H1 (cell line): ENCODE measurements at regions not wholly inside any gene's neighbourhood (a gene's known extent, or its start where the extent isn't known, plus 50 kb on each side); places are given as distances from the start of the nearest gene placed in this dataset.

Source experiments
- CTCF ChIA-PET: fragments of 300-600 bp; sonication (Branson Sonifier 250); formaldehyde crosslinking; loops from one replicate; lab custom pipeline; 2021; ENCODE audit not compliant: partially characterized antibody; lab: Charles Lee
- POLR2A ChIA-PET: fragments of 300-600 bp; sonication (Branson Sonifier 250); formaldehyde crosslinking; loops from one replicate; lab custom pipeline; 2021; ENCODE audit warnings: inconsistent platforms; ENCODE audit not compliant: partially characterized antibody; lab: Charles Lee
- DNase-seq, 2 experiments: peaks; one replicate each; pipeline versions ENCODE4 v3.0.0 to v3.0.0-alpha.2; 2010 to 2022; ENCODE audit warnings: low spot score in 2 of 2, low read depth in 1 of 2, mixed read lengths in 1 of 2
- FAIRE-seq: peaks from 2 replicates; lab custom pipeline; 2011; peaks lifted over from hg19 to GRCh38; lab: Jason Lieb, UNC
- H2AFZ ChIP-seq: 2 replicates; pipeline ENCODE4 v1.8.1; 2012; ENCODE audit warnings: low read length, inconsistent platforms
- H2AK5ac ChIP-seq: 2 replicates; pipeline ENCODE4 v1.6.1; 2013; ENCODE audit warnings: low read depth, low read length
- H2BK120ac ChIP-seq: replicated peaks from 2 replicates; pipeline ENCODE3; 2013; ENCODE audit warnings: low read depth, low read length, inconsistent platforms
- H2BK12ac ChIP-seq: 2 replicates; pipeline ENCODE4 v1.6.1; 2013; ENCODE audit warnings: low read depth, low read length
- H2BK15ac ChIP-seq: 2 replicates; pipeline ENCODE4 v1.6.1; 2013; ENCODE audit warnings: low read length
- H2BK20ac ChIP-seq: 2 replicates; pipeline ENCODE4 v1.6.1; 2013; ENCODE audit warnings: low read length
- H2BK5ac ChIP-seq: 2 replicates; pipeline ENCODE4 v1.6.1; 2013; ENCODE audit warnings: low read depth, low read length
- H3K14ac ChIP-seq: 2 replicates; pipeline ENCODE4 v1.6.1; 2013; ENCODE audit warnings: inconsistent platforms; ENCODE audit not compliant: insufficient read length
- H3K18ac ChIP-seq: 2 replicates; pipeline ENCODE4 v1.6.1; 2013; ENCODE audit warnings: low read length; ENCODE audit errors: extremely low read depth
- H3K23ac ChIP-seq: 2 replicates; pipeline ENCODE4 v1.6.1; 2013; ENCODE audit warnings: inconsistent platforms; ENCODE audit not compliant: insufficient read length
- H3K23me2 ChIP-seq: 2 replicates; pipeline ENCODE4 v1.6.1; 2013; ENCODE audit warnings: low read depth, low read length
- H3K27ac ChIP-seq: 2 replicates; pipeline ENCODE4 v1.6.1; 2011; ENCODE audit warnings: low read depth, low read length, inconsistent platforms
- H3K27me3 ChIP-seq, 4 experiments: replicated peaks in 1 of 4; 1 replicate in 1 of 4; 2 replicates in 3 of 4; pipeline versions ENCODE4 v1.6.1 to v1.8.1; 2011 to 2013; ENCODE audit warnings: low read length in 3 of 4, mild to moderate bottlenecking in 3 of 4, inconsistent platforms in 2 of 4, mixed read lengths in 2 of 4, moderate library complexity in 1 of 4; ENCODE audit not compliant: control insufficient read depth in 3 of 4, insufficient read depth in 3 of 4; ENCODE audit errors: extremely low read depth in 1 of 4
- H3K36me3 ChIP-seq, 4 experiments: 2 replicates each; pipeline versions ENCODE4 v1.6.1 to v1.8.1; 2011 to 2013; ENCODE audit warnings: mild to moderate bottlenecking in 4 of 4, low read length in 3 of 4, moderate library complexity in 2 of 4, control low read depth in 1 of 4, inconsistent platforms in 1 of 4; ENCODE audit not compliant: insufficient read depth in 4 of 4, control insufficient read depth in 2 of 4
- H3K4ac ChIP-seq: replicated peaks from 2 replicates; pipeline ENCODE3; 2013; ENCODE audit warnings: low read length, low read depth, mixed read lengths, inconsistent platforms; ENCODE audit not compliant: insufficient read length
- H3K4me1 ChIP-seq, 4 experiments: replicated peaks in 1 of 4; 1 replicate in 1 of 4; 2 replicates in 3 of 4; pipeline versions ENCODE4 v1.6.1 to v1.8.1; 2011 to 2013; ENCODE audit warnings: low read length in 3 of 4, inconsistent platforms in 2 of 4, mixed read lengths in 1 of 4; ENCODE audit not compliant: insufficient read depth in 4 of 4, control insufficient read depth in 3 of 4
- H3K4me2 ChIP-seq, 2 experiments: 2 replicates each; pipeline versions ENCODE4 v1.6.1 to v1.8.1; 2011 to 2013; ENCODE audit warnings: low read depth in 2 of 2, low read length in 2 of 2, control low read depth in 1 of 2, inconsistent platforms in 1 of 2, mild to moderate bottlenecking in 1 of 2; ENCODE audit not compliant: insufficient read depth in 1 of 2
- H3K4me3 ChIP-seq, 4 experiments: fragments of 200-600, 300-600 bp in 1 of 4; sonication (generic), shearing (Covaris generic), sonication (Bioruptor Twin) in 1 of 4; 2 replicates each; pipeline versions ENCODE4 v1.5.1 to v1.8.1; 2011 to 2016; ENCODE audit warnings: low read length in 4 of 4, low read depth in 3 of 4, control low read depth in 2 of 4, inconsistent platforms in 2 of 4, mild to moderate bottlenecking in 2 of 4, mixed read lengths in 1 of 4, moderate library complexity in 1 of 4; ENCODE audit not compliant: insufficient read depth in 2 of 4; ENCODE audit errors: extremely low read depth in 1 of 4
- H3K56ac ChIP-seq: replicated peaks from 2 replicates; pipeline ENCODE3; 2013; ENCODE audit warnings: low read depth, mild to moderate bottlenecking, mixed read lengths, low read length, inconsistent platforms; ENCODE audit not compliant: insufficient read length
- H3K79me1 ChIP-seq: 2 replicates; pipeline ENCODE4 v1.6.1; 2013; ENCODE audit warnings: low read depth, low read length, control low read depth
- H3K79me2 ChIP-seq, 2 experiments: 2 replicates each; pipeline versions ENCODE4 v1.6.1 to v1.8.1; 2012 to 2013; ENCODE audit warnings: low read length in 2 of 2, mild to moderate bottlenecking in 2 of 2, inconsistent platforms in 1 of 2; ENCODE audit not compliant: insufficient read depth in 2 of 2, control insufficient read depth in 1 of 2
- H3K9ac ChIP-seq, 4 experiments: replicated peaks in 1 of 4; 1 replicate in 1 of 4; 2 replicates in 3 of 4; pipeline versions ENCODE4 v1.6.1 to v1.8.1; 2011 to 2013; ENCODE audit warnings: low read depth in 3 of 4, low read length in 3 of 4, control low read depth in 2 of 4, mild to moderate bottlenecking in 2 of 4, moderate library complexity in 2 of 4, inconsistent platforms in 1 of 4; ENCODE audit errors: extremely low read depth in 1 of 4
- H3K9me3 ChIP-seq, 2 experiments: 2 replicates each; pipeline versions ENCODE4 v1.6.1 to v1.8.1; 2012 to 2013; ENCODE audit warnings: mild to moderate bottlenecking in 2 of 2, moderate library complexity in 2 of 2, control low read depth in 1 of 2, inconsistent platforms in 1 of 2, low read depth in 1 of 2, low read length in 1 of 2, mixed read lengths in 1 of 2; ENCODE audit not compliant: insufficient read depth in 2 of 2
- H4K20me1 ChIP-seq, 2 experiments: replicated peaks in 1 of 2; 2 replicates each; pipeline versions ENCODE3 to v1.8.1; 2011 to 2013; ENCODE audit warnings: inconsistent platforms in 2 of 2, low read length in 2 of 2, mild to moderate bottlenecking in 1 of 2; ENCODE audit not compliant: insufficient read depth in 2 of 2, control insufficient read depth in 1 of 2
- H4K5ac ChIP-seq: 2 replicates; pipeline ENCODE4 v1.6.1; 2013; ENCODE audit warnings: low read length, low read depth, mixed read lengths, inconsistent platforms; ENCODE audit not compliant: insufficient read length
- H4K8ac ChIP-seq: 2 replicates; pipeline ENCODE4 v1.8.0; 2013; ENCODE audit warnings: mild to moderate bottlenecking, moderate library complexity, low read length, inconsistent platforms; ENCODE audit not compliant: insufficient read depth; ENCODE audit errors: extremely low read depth
- H4K91ac ChIP-seq: replicated peaks from 2 replicates; pipeline ENCODE3; 2013; ENCODE audit warnings: low read length, mixed read lengths, inconsistent platforms; ENCODE audit not compliant: insufficient read length
- ATF2 ChIP-seq: IDR thresholded peaks from 2 replicates; pipeline ENCODE4 v1.6.1; 2012; ENCODE audit warnings: low read length, inconsistent platforms
- CREB1 ChIP-seq: IDR thresholded peaks from 2 replicates; pipeline ENCODE4 v1.6.1; 2012; ENCODE audit warnings: inconsistent platforms
- HDAC2 ChIP-seq, 2 experiments: fragments of 300-600 bp in 1 of 2; sonication (generic) in 1 of 2; IDR thresholded peaks; 2 replicates each; pipeline ENCODE4 v1.6.1; 2011 to 2012; ENCODE audit warnings: low read depth in 2 of 2, low read length in 2 of 2, mild to moderate bottlenecking in 2 of 2, moderate library complexity in 2 of 2, borderline replicate concordance in 1 of 2, inconsistent platforms in 1 of 2
- RAD21 ChIP-seq, 2 experiments: IDR thresholded peaks in 1 of 2; conservative IDR thresholded peaks in 1 of 2; 2 replicates each; pipeline ENCODE4 v1.6.1; 2011; ENCODE audit warnings: low read depth in 2 of 2, low read length in 2 of 2, improper control_type of control experiment in 1 of 2, inconsistent platforms in 1 of 2, mild to moderate bottlenecking in 1 of 2, moderate library complexity in 1 of 2
- TCF12 ChIP-seq: IDR thresholded peaks from 2 replicates; pipeline ENCODE4 v1.6.1; 2011; ENCODE audit warnings: low read depth, mild to moderate bottlenecking, low read length
- WGBS, 2 experiments: shearing (Covaris generic) in 1 of 2; methylation state at CpG; one replicate each; pipeline versions ENCODE4 v1.1.6 to v1.1.7; 2013 to 2015; ENCODE audit warnings: low lambda C conversion rate in 2 of 2, mixed read lengths in 2 of 2, inconsistent platforms in 1 of 2, low coverage in 1 of 2, missing lambda C conversion rate in 1 of 2; ENCODE audit not compliant: insufficient replicate concordance in 2 of 2, insufficient coverage in 1 of 2, insufficient read length in 1 of 2; ENCODE audit errors: extremely low coverage in 1 of 2, missing lambda C conversion rate in 1 of 2; 5-methylcytosine and 5-hydroxymethylcytosine counted together

GRCh38 chr7:131649003-131649541, 92.6 kb upstream of the PODXL start:
- peak; percentile 67 for TF ChIP-seq CREB1
- TF ChIP-seq TCF12 = 0 out of 2 replicates have a peak, but pooled peaks have one; percentile 59
- TF ChIP-seq HDAC2 (IDR thresholded peaks at IDR 0.05; ENCODE audit: borderline replicate concordance in 1 of 2, low read depth in 2 of 2, low read length in 2 of 2) = 0 out of 4 replicates have a peak, but pooled peaks of 1 of the 2 experiments have one; percentile 59
- TF ChIP-seq RAD21 (IDR thresholded peaks at IDR 0.05 in 1 of 2, conservative IDR thresholded peaks at IDR 0.05 in 1 of 2; ENCODE audit: low read depth in 2 of 2, low read length in 2 of 2) = no peak; a peak in 1 of 4 replicates
- peak; percentile 81; the same call in 1 of the 2 replicates for TF ChIP-seq ATF2
- no peak for DNase-seq

More at GRCh38 chr7:131649003-131649541, 92.6 kb upstream of the PODXL start:
- H2BK20ac ChIP-seq = peak overlapping the region; percentile 93; the same call in 1 of the 2 replicates
- peaks cover 0 to 3% of the 10 kb centered on the region in 2 experiments for H4K20me1 ChIP-seq
- H3K4me2 ChIP-seq = peak overlapping the region in 1 of 2 experiments; percentile 41; a peak in 2 of 4 replicates
- H2BK5ac ChIP-seq = peak overlapping the region; percentile 28; the same call in 1 of the 2 replicates
- H3K27me3 ChIP-seq = no peaks in the 10 kb centered on the region; a peak in 1 of 7 replicates
- no peak overlapping the region for H2AFZ ChIP-seq
- H2BK120ac ChIP-seq = peak overlapping the region; percentile 6
- peaks cover 0 to 2% of the 10 kb centered on the region in 2 experiments; a peak in 3 of 4 replicates for H3K79me2 ChIP-seq
- no peak overlapping the region for H3K14ac ChIP-seq
- peak overlapping the region; percentile 75 for H2AK5ac ChIP-seq
- peak overlapping the region; percentile 95; the same call in 1 of the 2 replicates for H3K18ac ChIP-seq
- H2BK12ac ChIP-seq = peak overlapping the region; percentile 97; the same call in 1 of the 2 replicates
- no peak overlapping the region for H3K56ac ChIP-seq
- H3K79me1 ChIP-seq = peaks cover 6% of the 10 kb centered on the region; the same call in 1 of the 2 replicates
- peak overlapping the region; percentile 23; the same call in 1 of the 2 replicates for H2BK15ac ChIP-seq
- no peak for FAIRE-seq
- CTCF ChIA-PET = interaction anchor here (1.0 to 6.4 kb wide), 13 partner anchors 9 to 140 kb away, joined by 3 to 53 read pairs (median 5); no protein-coding TSS in a partner anchor
- peaks cover 5% of the 10 kb centered on the region for H3K23me2 ChIP-seq
- POLR2A ChIA-PET = interaction anchor here (0.7 to 2.7 kb wide), 10 partner anchors 11 to 282 kb away, joined by 3 to 18 read pairs (median 4); no protein-coding TSS in a partner anchor
- peaks cover 0 to 28% (median 21%) of the 10 kb centered on the region in 4 experiments; a peak in 6 of 7 replicates for H3K4me1 ChIP-seq
- H4K8ac ChIP-seq = no peak overlapping the region
- H4K5ac ChIP-seq = no peak overlapping the region
- no peak overlapping the region for H3K4me3 ChIP-seq
- H3K36me3 ChIP-seq = no peaks in the 10 kb centered on the region
- H4K91ac ChIP-seq = peak overlapping the region; percentile 81
- H3K4ac ChIP-seq = no peak overlapping the region
- no peak overlapping the region for H3K9ac ChIP-seq
- H3K23ac ChIP-seq = no peak overlapping the region
- H3K9me3 ChIP-seq = no peaks in the 10 kb centered on the region
- 49% methylated on average over 5 of the region's 5 CpGs; no CpG with 5 or more reads in 1 of the 2 experiments for WGBS, 2 experiments
- H3K27ac ChIP-seq = no peak overlapping the region
